ENCODE measurements at regions not wholly inside any gene's neighbourhood (a gene's known extent, or its start where the extent isn't known, plus 50 kb on each side); places are given as distances from the start of the nearest gene placed in this dataset.

- H3K4me3 ChIP-seq, result no peak overlapping the region
- H3K27ac ChIP-seq, result no peak overlapping the region
- intact Hi-C loops (cut with DNase I), result no loop called here
- no peak for TF ChIP-seq POLR2AphosphoS5 (IDR thresholded peaks at IDR 0.05)
- TF ChIP-seq EP300 (IDR thresholded peaks at IDR 0.05), result no peak
- TF ChIP-seq CTCF (IDR thresholded peaks at IDR 0.05), result no peak
- TF ChIP-seq POLR2A (IDR thresholded peaks at IDR 0.05), result no peak
- no peaks in the 10 kb centered on the region for H3K4me1 ChIP-seq
- H3K36me3 ChIP-seq, result no peaks in the 10 kb centered on the region
- WGBS, 2 donors, result 34 to 46% methylated on average over 2 of the region's 2 CpGs
- H3K27me3 ChIP-seq, result no peaks in the 10 kb centered on the region
- no peaks in the 10 kb centered on the region for H3K9me3 ChIP-seq
- DNase-seq, result no peak
Measured at GRCh38 chr2:167361426-167361825, 473.1 kb downstream of the XIRP2 start.

GRCh38 chr2:167355821-167356220 lies 467.5 kb downstream of the XIRP2 start:
- DNase-seq, result no peak
- intact Hi-C loops (cut with DNase I), result no loop called here
- Histone ChIP-seq H3K27ac (no peak overlapping the region), H3K9me3 (no peaks in the 10 kb centered on the region), H3K36me3 (no peaks in the 10 kb centered on the region), H3K27me3 (no peaks in the 10 kb centered on the region), H3K4me3 (no peak overlapping the region), H3K4me1 (no peaks in the 10 kb centered on the region)
- TF ChIP-seq POLR2AphosphoS5 (IDR thresholded peaks at IDR 0.05) (no peak), EP300 (IDR thresholded peaks at IDR 0.05) (no peak), CTCF (IDR thresholded peaks at IDR 0.05) (no peak), POLR2A (IDR thresholded peaks at IDR 0.05) (no peak)

GRCh38 chr2:167353605-167354280 lies 465.5 kb downstream of the XIRP2 start:
- 23 to 75% methylated on average over 1 of the region's 1 CpG for WGBS, 2 donors
- TF ChIP-seq POLR2A (IDR thresholded peaks at IDR 0.05) (no peak), EP300 (IDR thresholded peaks at IDR 0.05) (no peak), CTCF (IDR thresholded peaks at IDR 0.05) (no peak), POLR2AphosphoS5 (IDR thresholded peaks at IDR 0.05) (no peak)
- intact Hi-C loops (cut with DNase I), result no loop called here

GRCh38 chr2:167345559-167345958 lies 457.3 kb downstream of the XIRP2 start:
- WGBS, 2 donors, result 66 to 83% methylated on average over 2 of the region's 2 CpGs
- no peak overlapping the region for H3K4me3 ChIP-seq
- no peak overlapping the region for H3K27ac ChIP-seq
- no peak for DNase-seq
- H3K9me3 ChIP-seq, result no peaks in the 10 kb centered on the region
- TF ChIP-seq POLR2A (IDR thresholded peaks at IDR 0.05) (no peak), CTCF (IDR thresholded peaks at IDR 0.05) (no peak), EP300 (IDR thresholded peaks at IDR 0.05) (no peak), POLR2AphosphoS5 (IDR thresholded peaks at IDR 0.05) (no peak)
- H3K27me3 ChIP-seq, result no peaks in the 10 kb centered on the region
- H3K36me3 ChIP-seq, result no peaks in the 10 kb centered on the region
- H3K4me1 ChIP-seq, result no peaks in the 10 kb centered on the region
- intact Hi-C loops (cut with DNase I), result no loop called here

More at GRCh38 chr2:167353605-167354280, 465.5 kb downstream of the XIRP2 start:
- no peaks in the 10 kb centered on the region for H3K4me1 ChIP-seq
- H3K36me3 ChIP-seq, result no peaks in the 10 kb centered on the region
- H3K4me3 ChIP-seq, result no peak overlapping the region
- DNase-seq, result no peak
- no peak overlapping the region for H3K27ac ChIP-seq
- no peaks in the 10 kb centered on the region for H3K9me3 ChIP-seq
- H3K27me3 ChIP-seq, result no peaks in the 10 kb centered on the region

GRCh38 chr2:167342769-167343168 lies 454.5 kb downstream of the XIRP2 start:
- no peaks in the 10 kb centered on the region for H3K36me3 ChIP-seq
- TF ChIP-seq CTCF (IDR thresholded peaks at IDR 0.05) (no peak), POLR2AphosphoS5 (IDR thresholded peaks at IDR 0.05) (no peak)
- no peak overlapping the region for H3K4me3 ChIP-seq
- no peaks in the 10 kb centered on the region for H3K4me1 ChIP-seq
- H3K9me3 ChIP-seq, result no peaks in the 10 kb centered on the region
- WGBS, 2 donors, result 84 to 88% methylated on average over 1 of the region's 1 CpG
- H3K27me3 ChIP-seq, result no peaks in the 10 kb centered on the region
- H3K27ac ChIP-seq, result no peak overlapping the region
- intact Hi-C loops (cut with DNase I), result no loop called here
- DNase-seq, result no peak
